Panc1 (cell line): ENCODE measurements at regions not wholly inside any gene's neighbourhood (a gene's known extent, or its start where the extent isn't known, plus 50 kb on each side); places are given as distances from the start of the nearest gene placed in this dataset.

Source experiments
- POLR2AphosphoS5 ChIP-seq: IDR thresholded peaks from 2 replicates; pipeline ENCODE4 v1.6.1; 2012; ENCODE audit warnings: mild to moderate bottlenecking, low read depth, low read length, moderate library complexity
- TCF7L2 ChIP-seq: IDR thresholded peaks from 2 replicates; pipeline ENCODE4 v1.6.1; 2011; ENCODE audit warnings: mild to moderate bottlenecking, low read depth, low read length, inconsistent platforms
- TF ChIP-seq, protein P1 (sequence below): fragments of 450-650 bp; IDR thresholded peaks from 2 replicates; pipeline ENCODE4 v1.5.1; 2017; ENCODE audit warnings: mild to moderate bottlenecking

DNA sequence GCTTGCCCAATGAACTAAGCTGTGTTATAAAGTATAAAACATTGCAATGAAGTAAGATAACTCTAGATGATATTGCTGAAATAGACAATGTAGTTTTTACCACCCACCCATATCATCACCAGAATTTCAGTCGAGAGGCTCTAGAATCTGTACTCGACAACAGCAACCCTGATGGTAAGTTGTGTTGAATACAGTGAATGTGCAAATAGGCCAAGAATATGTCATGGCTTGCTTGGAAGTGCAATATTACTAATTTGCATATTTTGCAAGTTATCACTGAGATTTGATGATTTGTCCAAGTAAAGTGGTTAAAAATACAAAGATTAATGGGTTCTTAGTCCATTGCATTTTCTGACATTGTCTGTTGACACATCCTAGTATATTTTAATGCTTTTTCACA, 90.6 kb upstream of the TUSC7 start:
- no peak for TF ChIP-seq POLR2AphosphoS5
- TF ChIP-seq, protein P1, sequence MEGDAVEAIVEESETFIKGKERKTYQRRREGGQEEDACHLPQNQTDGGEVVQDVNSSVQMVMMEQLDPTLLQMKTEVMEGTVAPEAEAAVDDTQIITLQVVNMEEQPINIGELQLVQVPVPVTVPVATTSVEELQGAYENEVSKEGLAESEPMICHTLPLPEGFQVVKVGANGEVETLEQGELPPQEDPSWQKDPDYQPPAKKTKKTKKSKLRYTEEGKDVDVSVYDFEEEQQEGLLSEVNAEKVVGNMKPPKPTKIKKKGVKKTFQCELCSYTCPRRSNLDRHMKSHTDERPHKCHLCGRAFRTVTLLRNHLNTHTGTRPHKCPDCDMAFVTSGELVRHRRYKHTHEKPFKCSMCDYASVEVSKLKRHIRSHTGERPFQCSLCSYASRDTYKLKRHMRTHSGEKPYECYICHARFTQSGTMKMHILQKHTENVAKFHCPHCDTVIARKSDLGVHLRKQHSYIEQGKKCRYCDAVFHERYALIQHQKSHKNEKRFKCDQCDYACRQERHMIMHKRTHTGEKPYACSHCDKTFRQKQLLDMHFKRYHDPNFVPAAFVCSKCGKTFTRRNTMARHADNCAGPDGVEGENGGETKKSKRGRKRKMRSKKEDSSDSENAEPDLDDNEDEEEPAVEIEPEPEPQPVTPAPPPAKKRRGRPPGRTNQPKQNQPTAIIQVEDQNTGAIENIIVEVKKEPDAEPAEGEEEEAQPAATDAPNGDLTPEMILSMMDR, result no peak
- no peak for TF ChIP-seq TCF7L2
